Lower leg skin (tissue), 4 donors: ENCODE measurements at regions not wholly inside any gene's neighbourhood (a gene's known extent, or its start where the extent isn't known, plus 50 kb on each side); places are given as distances from the start of the nearest gene placed in this dataset.

Experiments
- DNase-seq, 2 donors: peaks; one replicate each; pipeline ENCODE4 v3.0.0-alpha.2; 2019; ENCODE audit warnings: low spot score in 2 of 2
- H3K4me3 ChIP-seq: fragments of 200-600 bp; sonication (generic); 2 replicates; pipeline ENCODE4 v1.5.1; 2017; ENCODE audit warnings: mild to moderate bottlenecking, low read depth; ENCODE audit not compliant: poor library complexity, severe bottlenecking
- POLR2A ChIP-seq, 2 donors: fragments of 450-650 bp; IDR thresholded peaks; one replicate each; pipeline ENCODE4 v1.6.1; 2016 to 2017; ENCODE audit warnings: antibody characterized with exemption in 2 of 2, mild to moderate bottlenecking in 1 of 2, moderate library complexity in 1 of 2
- WGBS, 2 donors: methylation state at CpG; one replicate each; pipeline ENCODE4 v1.1.5; 2018; 5-methylcytosine and 5-hydroxymethylcytosine counted together
- intact Hi-C: fragments of 100-400 bp; cut with DNase I; formaldehyde crosslinking; loops from one replicate; pipeline ENCODE4 v1.15.0; 2023; ENCODE audit warnings: low total_unique reads
- TF ChIP-seq, protein P1 (sequence below), 3 donors: fragments of 450-650 bp; IDR thresholded peaks; one replicate each; pipeline ENCODE4 v1.5.1; 2016; ENCODE audit warnings: antibody characterized with exemption in 3 of 3, mild to moderate bottlenecking in 3 of 3, moderate library complexity in 2 of 3

DNA sequence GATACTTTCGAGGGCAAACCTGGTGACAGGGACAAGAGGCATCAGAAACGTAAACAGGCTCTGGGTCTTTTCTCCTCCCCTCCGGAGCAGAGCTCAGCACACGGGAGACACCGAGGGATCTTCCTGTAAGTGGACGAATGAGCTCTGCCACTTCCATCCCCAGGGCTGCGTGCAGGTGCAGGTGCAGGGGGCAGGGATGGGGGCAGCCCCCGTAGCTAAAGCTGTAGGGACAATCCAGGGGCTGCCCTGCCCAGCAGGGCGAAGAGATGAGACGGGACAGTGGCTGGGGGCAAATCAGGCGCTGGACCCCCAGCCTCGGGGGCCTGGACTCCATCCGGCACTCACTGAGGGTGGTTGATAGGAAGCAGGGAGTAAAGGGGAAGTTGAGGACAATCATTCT lies 505.4 kb downstream of the BRD1 start:
- DNase-seq, result peak; percentile 3 to 63
- no peak overlapping the region for H3K4me3 ChIP-seq
- 72% methylated on average over 13 of the region's 13 CpGs for WGBS, 2 donors
- intact Hi-C loops, result no loop called here
- TF ChIP-seq POLR2A (IDR thresholded peaks at IDR 0.05), result no peak
- TF ChIP-seq, protein P1, sequence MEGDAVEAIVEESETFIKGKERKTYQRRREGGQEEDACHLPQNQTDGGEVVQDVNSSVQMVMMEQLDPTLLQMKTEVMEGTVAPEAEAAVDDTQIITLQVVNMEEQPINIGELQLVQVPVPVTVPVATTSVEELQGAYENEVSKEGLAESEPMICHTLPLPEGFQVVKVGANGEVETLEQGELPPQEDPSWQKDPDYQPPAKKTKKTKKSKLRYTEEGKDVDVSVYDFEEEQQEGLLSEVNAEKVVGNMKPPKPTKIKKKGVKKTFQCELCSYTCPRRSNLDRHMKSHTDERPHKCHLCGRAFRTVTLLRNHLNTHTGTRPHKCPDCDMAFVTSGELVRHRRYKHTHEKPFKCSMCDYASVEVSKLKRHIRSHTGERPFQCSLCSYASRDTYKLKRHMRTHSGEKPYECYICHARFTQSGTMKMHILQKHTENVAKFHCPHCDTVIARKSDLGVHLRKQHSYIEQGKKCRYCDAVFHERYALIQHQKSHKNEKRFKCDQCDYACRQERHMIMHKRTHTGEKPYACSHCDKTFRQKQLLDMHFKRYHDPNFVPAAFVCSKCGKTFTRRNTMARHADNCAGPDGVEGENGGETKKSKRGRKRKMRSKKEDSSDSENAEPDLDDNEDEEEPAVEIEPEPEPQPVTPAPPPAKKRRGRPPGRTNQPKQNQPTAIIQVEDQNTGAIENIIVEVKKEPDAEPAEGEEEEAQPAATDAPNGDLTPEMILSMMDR (IDR thresholded peaks at IDR 0.05), result no peak

DNA sequence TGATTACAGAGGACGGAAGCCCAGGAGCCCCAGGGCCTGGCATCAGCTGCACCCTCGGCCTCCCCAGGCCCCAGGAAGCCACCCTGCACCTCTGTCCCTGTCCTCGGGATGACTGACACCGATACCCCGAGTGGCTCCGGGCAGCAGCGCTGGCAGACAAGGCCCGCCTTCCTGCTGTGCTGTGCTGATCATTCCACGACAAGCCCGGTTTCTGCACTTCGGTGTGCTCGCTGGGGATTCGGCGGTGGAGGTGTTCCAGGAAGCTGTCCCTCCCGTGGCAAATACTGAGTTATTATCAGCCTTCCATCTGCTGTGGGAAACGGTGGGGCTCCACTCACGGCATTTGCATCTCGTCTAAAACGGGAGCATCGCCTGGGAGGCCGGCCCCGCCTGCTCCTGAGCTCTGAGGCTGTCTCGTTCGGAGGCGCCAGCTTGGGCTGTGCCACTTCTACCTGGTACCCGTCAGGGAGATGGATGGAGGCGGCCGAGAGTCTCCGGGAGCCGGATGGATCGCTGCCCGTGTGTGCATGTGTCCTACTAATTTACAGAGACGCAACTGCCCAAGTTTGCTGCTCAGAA lies 506.1 kb downstream of the BRD1 start:
- WGBS, 2 donors, result 75 to 82% methylated on average over 25 to 32 of the region's 33 CpGs
- H3K4me3 ChIP-seq, result no peak overlapping the region
- intact Hi-C loops, result no loop called here
- peak; percentile 7 to 78 for DNase-seq
- TF ChIP-seq, protein P1 (IDR thresholded peaks at IDR 0.05), result no peak
- no peak for TF ChIP-seq POLR2A (IDR thresholded peaks at IDR 0.05)

DNA sequence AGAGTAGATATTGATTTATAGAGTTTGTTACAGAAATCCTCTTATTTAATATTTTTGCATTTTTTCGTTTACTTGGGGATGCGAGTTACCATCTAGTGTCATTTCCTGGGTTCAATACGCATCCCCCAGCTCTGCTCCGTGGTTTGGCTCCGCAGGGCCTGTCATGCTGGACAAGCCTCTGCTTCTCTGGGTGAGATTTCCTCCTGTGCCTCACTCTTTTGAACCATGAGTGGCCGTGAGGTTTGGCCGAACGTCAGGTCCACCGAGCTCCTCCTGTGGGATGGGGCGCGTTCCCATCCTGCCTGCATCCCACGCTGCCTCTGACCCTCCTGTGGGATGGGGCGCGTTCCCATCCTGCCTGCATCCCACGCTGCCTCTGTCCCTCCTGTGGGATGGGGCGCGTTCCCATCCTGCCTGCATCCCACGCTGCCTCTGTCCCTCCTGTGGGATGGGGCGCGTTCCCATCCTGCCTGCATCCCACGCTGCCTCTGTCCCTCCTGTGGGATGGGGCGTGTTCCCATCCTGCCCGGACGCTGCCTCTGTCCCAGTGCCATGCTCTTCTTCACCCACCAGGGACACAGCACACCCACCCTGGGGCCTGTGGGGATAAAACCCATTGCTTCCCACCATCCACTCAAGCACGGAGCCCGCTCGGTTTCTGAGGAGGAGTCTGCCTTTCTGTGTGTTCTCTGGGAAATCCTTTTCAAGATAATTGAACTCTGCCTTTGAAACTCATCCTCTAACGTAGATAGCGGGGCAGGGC lies 506.8 kb downstream of the BRD1 start:
- WGBS, 2 donors, result 79 to 80% methylated on average over 18 to 23 of the region's 29 CpGs
- H3K4me3 ChIP-seq, result no peak overlapping the region
- no peak for TF ChIP-seq POLR2A (IDR thresholded peaks at IDR 0.05)
- TF ChIP-seq, protein P1 (IDR thresholded peaks at IDR 0.05), result no peak
- DNase-seq, result peak; percentile 3 to 62
- intact Hi-C loops, result no loop called here

DNA sequence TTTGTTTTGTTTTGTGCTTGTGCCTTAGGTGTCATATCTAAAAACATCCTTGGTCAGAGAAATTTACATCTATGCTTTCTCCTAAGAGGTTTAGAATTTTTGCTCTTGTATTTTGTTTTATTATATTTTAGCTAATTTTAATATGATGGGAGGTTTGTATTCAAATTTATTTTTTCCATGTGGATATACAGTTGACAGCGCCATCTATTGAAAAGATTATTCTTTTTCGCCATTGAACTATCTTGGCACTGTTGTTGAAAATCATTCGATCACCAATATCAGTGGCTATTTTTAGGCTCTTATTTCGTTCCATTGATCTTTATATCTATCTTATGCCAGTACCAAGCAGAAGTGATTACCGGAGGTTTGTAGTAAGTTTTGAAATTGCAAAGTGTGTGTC lies 510.3 kb downstream of the BRD1 start:
- no peak for DNase-seq
- intact Hi-C loops, result no loop called here
- 40% methylated on average over 5 of the region's 5 CpGs for WGBS, 2 donors
- TF ChIP-seq POLR2A (IDR thresholded peaks at IDR 0.05), result no peak
- TF ChIP-seq, protein P1 (IDR thresholded peaks at IDR 0.05), result no peak
- H3K4me3 ChIP-seq, result no peak overlapping the region

DNA sequence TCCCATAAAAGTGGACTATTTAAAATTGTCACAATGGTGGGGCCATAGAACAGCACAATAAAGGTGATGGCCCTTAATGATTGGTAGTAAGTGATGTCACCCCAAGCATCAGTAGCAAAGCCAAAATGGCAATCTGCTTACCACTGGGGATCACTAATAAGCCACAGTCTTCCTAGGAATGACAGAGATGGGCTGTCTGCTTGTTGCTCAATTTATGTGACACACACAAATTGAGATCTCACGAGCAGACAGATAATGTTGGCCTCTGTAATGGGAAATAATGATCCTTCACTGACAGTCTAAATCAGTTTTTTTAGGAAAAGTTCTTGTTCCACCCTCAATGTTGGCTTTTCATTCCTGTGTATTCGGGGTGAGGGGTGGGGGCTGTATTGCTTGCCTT lies 515.1 kb downstream of the BRD1 start:
- TF ChIP-seq, protein P1 (IDR thresholded peaks at IDR 0.05), result no peak
- TF ChIP-seq POLR2A (IDR thresholded peaks at IDR 0.05), result no peak
- DNase-seq, result no peak
- intact Hi-C loops, result no loop called here
- 41 to 57% methylated on average over 2 of the region's 2 CpGs for WGBS, 2 donors
- no peak overlapping the region for H3K4me3 ChIP-seq
